G401.6 (cell line): ENCODE measurements at regions not wholly inside any gene's neighbourhood (a gene's known extent, or its start where the extent isn't known, plus 50 kb on each side); places are given as distances from the start of the nearest gene placed in this dataset.
A peak's percentile ranks its signal among the peaks of the same experiment; 100 is the strongest.

Experiments used
- FAIRE-seq: peaks from 2 replicates; lab custom pipeline; 2012; peaks lifted over from hg19 to GRCh38; lab: Jason Lieb, UNC

- peak; percentile 68 for FAIRE-seq
Observed at GRCh38 chr1:39136638-39137037, 67.9 kb upstream of the MACF1 start.

- peak; percentile 53 for FAIRE-seq
Observed at GRCh38 chr1:39139723-39140360, 64.7 kb upstream of the MACF1 start.

GRCh38 chr1:39141925-39142324, 62.6 kb upstream of the MACF1 start:
- FAIRE-seq, result peak; percentile 56

GRCh38 chr1:39142401-39143060, 62.0 kb upstream of the MACF1 start:
- no peak for FAIRE-seq

- no peak for FAIRE-seq
Observed at GRCh38 chr1:39144924-39145323, 59.6 kb upstream of the MACF1 start.

GRCh38 chr1:39145331-39145965, 59.0 kb upstream of the MACF1 start:
- FAIRE-seq, result no peak

GRCh38 chr1:39146681-39147080, 57.8 kb upstream of the MACF1 start:
- no peak for FAIRE-seq

GRCh38 chr1:39147099-39148025, 57.1 kb upstream of the MACF1 start:
- no peak for FAIRE-seq

- FAIRE-seq, result no peak
Observed at GRCh38 chr1:39148942-39149341, 55.6 kb upstream of the MACF1 start.

GRCh38 chr1:39149509-39149908, 55.0 kb upstream of the MACF1 start:
- peak; percentile 21 for FAIRE-seq

- FAIRE-seq, result no peak
Observed at GRCh38 chr1:39150779-39151178, 53.7 kb upstream of the MACF1 start.

- no peak for FAIRE-seq
Observed at GRCh38 chr1:39151267-39151666, 53.2 kb upstream of the MACF1 start.

- no peak for FAIRE-seq
Observed at GRCh38 chr1:39152923-39153322, 51.6 kb upstream of the MACF1 start.

GRCh38 chr1:39153684-39154083, 50.8 kb upstream of the MACF1 start:
- no peak for FAIRE-seq

GRCh38 chr1:39154553-39155421, 49.7 kb upstream of the MACF1 start:
- FAIRE-seq, result no peak
